Memory B cell (primary cell): ENCODE measurements at regions not wholly inside any gene's neighbourhood (a gene's known extent, or its start where the extent isn't known, plus 50 kb on each side); places are given as distances from the start of the nearest gene placed in this dataset.

Experiments used
- ATAC-seq: fragments of 150-1000 bp; cut with Tn5 transposase; 2 replicates; pipeline ENCODE4 v1.10.0; 2021; ENCODE audit warnings: low read depth, mild to moderate bottlenecking, moderate library complexity
- DNase-seq, 2 donors: peaks; one replicate each; pipeline ENCODE4 v3.0.0; 2022; ENCODE audit warnings: low spot score in 2 of 2
- H3K27ac Mint-ChIP-seq: one replicate; pipeline ENCODE4 v1.8.0; 2022; ENCODE audit warnings: mild to moderate bottlenecking, moderate library complexity, mixed read lengths
- H3K27me3 Mint-ChIP-seq: one replicate; pipeline ENCODE4 v1.8.0; 2022; ENCODE audit warnings: mixed read lengths
- H3K36me3 Mint-ChIP-seq: one replicate; pipeline ENCODE4 v1.8.0; 2022; ENCODE audit warnings: mild to moderate bottlenecking, mixed read lengths
- H3K4me1 Mint-ChIP-seq: one replicate; pipeline ENCODE4 v1.8.0; 2022; ENCODE audit warnings: mixed read lengths
- H3K4me3 Mint-ChIP-seq: one replicate; pipeline ENCODE4 v1.8.0; 2022; ENCODE audit warnings: mild to moderate bottlenecking, moderate library complexity, mixed read lengths
- H3K9me3 Mint-ChIP-seq: one replicate; pipeline ENCODE4 v1.8.0; 2022; ENCODE audit warnings: mixed read lengths

GRCh38 chr13:108006619-108007018 lies 208.7 kb downstream of the LIG4 start:
- no peak overlapping the region for H3K27ac Mint-ChIP-seq
- no peak for ATAC-seq
- H3K4me3 Mint-ChIP-seq: no peak overlapping the region
- no peak for DNase-seq
- no peaks in the 10 kb centered on the region for H3K4me1 Mint-ChIP-seq
- no peaks in the 10 kb centered on the region for H3K36me3 Mint-ChIP-seq
- H3K9me3 Mint-ChIP-seq: peaks cover 9% of the 10 kb centered on the region
- H3K27me3 Mint-ChIP-seq: no peaks in the 10 kb centered on the region

GRCh38 chr13:108005231-108005630 lies 210.1 kb downstream of the LIG4 start:
- no peak overlapping the region for H3K27ac Mint-ChIP-seq
- DNase-seq (no peak), ATAC-seq (no peak)
- H3K4me1 Mint-ChIP-seq: no peaks in the 10 kb centered on the region
- H3K9me3 Mint-ChIP-seq: peaks cover 9% of the 10 kb centered on the region
- no peak overlapping the region for H3K4me3 Mint-ChIP-seq
- no peaks in the 10 kb centered on the region for H3K27me3 Mint-ChIP-seq
- no peaks in the 10 kb centered on the region for H3K36me3 Mint-ChIP-seq

- ATAC-seq: no peak
- H3K36me3 Mint-ChIP-seq: no peaks in the 10 kb centered on the region
- DNase-seq: no peak
- H3K4me3 Mint-ChIP-seq: no peak overlapping the region
- H3K27me3 Mint-ChIP-seq: no peaks in the 10 kb centered on the region
- H3K4me1 Mint-ChIP-seq: no peaks in the 10 kb centered on the region
- H3K9me3 Mint-ChIP-seq: peaks cover 6% of the 10 kb centered on the region
- no peak overlapping the region for H3K27ac Mint-ChIP-seq
These were observed 211.7 kb downstream of the LIG4 start for GRCh38 chr13:108003626-108004025.

- Mint-ChIP-seq H3K4me3 (no peak overlapping the region), H3K4me1 (no peaks in the 10 kb centered on the region), H3K27ac (no peak overlapping the region), H3K9me3 (peaks cover 7% of the 10 kb centered on the region), H3K27me3 (no peaks in the 10 kb centered on the region), H3K36me3 (no peaks in the 10 kb centered on the region)
- DNase-seq: no peak
- ATAC-seq: no peak
These were observed 214.3 kb downstream of the LIG4 start for GRCh38 chr13:108000998-108001397.

- no peak for DNase-seq
- H3K4me3 Mint-ChIP-seq: no peak overlapping the region
- ATAC-seq: no peak
These were observed 215.6 kb downstream of the LIG4 start for GRCh38 chr13:107999751-108000150.

GRCh38 chr13:107994137-107994536 lies 221.2 kb downstream of the LIG4 start:
- ATAC-seq (no peak), DNase-seq (no peak)
- Mint-ChIP-seq H3K27me3 (no peaks in the 10 kb centered on the region), H3K9me3 (peaks cover 1% of the 10 kb centered on the region), H3K4me1 (no peaks in the 10 kb centered on the region), H3K36me3 (no peaks in the 10 kb centered on the region), H3K4me3 (no peak overlapping the region), H3K27ac (no peak overlapping the region)

More at GRCh38 chr13:107999751-108000150, 215.6 kb downstream of the LIG4 start:
- Mint-ChIP-seq H3K36me3 (no peaks in the 10 kb centered on the region), H3K4me1 (no peaks in the 10 kb centered on the region), H3K9me3 (peaks cover 7% of the 10 kb centered on the region), H3K27me3 (no peaks in the 10 kb centered on the region), H3K27ac (no peak overlapping the region)

GRCh38 chr13:107993239-107993949 lies 221.9 kb downstream of the LIG4 start:
- H3K9me3 Mint-ChIP-seq: peaks cover 1% of the 10 kb centered on the region
- no peaks in the 10 kb centered on the region for H3K36me3 Mint-ChIP-seq
- no peaks in the 10 kb centered on the region for H3K4me1 Mint-ChIP-seq
- H3K27me3 Mint-ChIP-seq: no peaks in the 10 kb centered on the region
- no peak overlapping the region for H3K27ac Mint-ChIP-seq
- DNase-seq (no peak), ATAC-seq (no peak)
- H3K4me3 Mint-ChIP-seq: no peak overlapping the region

- no peak overlapping the region for H3K4me3 Mint-ChIP-seq
- DNase-seq (no peak), ATAC-seq (no peak)
- H3K27me3 Mint-ChIP-seq: no peaks in the 10 kb centered on the region
- H3K4me1 Mint-ChIP-seq: no peaks in the 10 kb centered on the region
- H3K36me3 Mint-ChIP-seq: no peaks in the 10 kb centered on the region
- no peaks in the 10 kb centered on the region for H3K9me3 Mint-ChIP-seq
- no peak overlapping the region for H3K27ac Mint-ChIP-seq
These were observed 222.8 kb downstream of the LIG4 start for GRCh38 chr13:107992542-107992941.

- DNase-seq (no peak), ATAC-seq (no peak)
- no peak overlapping the region for H3K4me3 Mint-ChIP-seq
- H3K4me1 Mint-ChIP-seq: no peaks in the 10 kb centered on the region
- H3K27me3 Mint-ChIP-seq: no peaks in the 10 kb centered on the region
- no peaks in the 10 kb centered on the region for H3K36me3 Mint-ChIP-seq
- no peaks in the 10 kb centered on the region for H3K9me3 Mint-ChIP-seq
- no peak overlapping the region for H3K27ac Mint-ChIP-seq
These were observed 238.2 kb downstream of the LIG4 start for GRCh38 chr13:107977071-107977574.

- no peak for ATAC-seq
- no peaks in the 10 kb centered on the region for H3K9me3 Mint-ChIP-seq
- no peak for DNase-seq
- H3K4me3 Mint-ChIP-seq: no peak overlapping the region
- no peaks in the 10 kb centered on the region for H3K27me3 Mint-ChIP-seq
- H3K36me3 Mint-ChIP-seq: no peaks in the 10 kb centered on the region
- H3K4me1 Mint-ChIP-seq: no peaks in the 10 kb centered on the region
- H3K27ac Mint-ChIP-seq: no peak overlapping the region
These were observed 238.7 kb downstream of the LIG4 start for GRCh38 chr13:107976628-107977027.

- ATAC-seq: no peak
- no peaks in the 10 kb centered on the region for H3K4me1 Mint-ChIP-seq
These were observed 240.9 kb downstream of the LIG4 start for GRCh38 chr13:107974409-107974808.

GRCh38 chr13:107969546-107969945 lies 245.8 kb downstream of the LIG4 start:
- Mint-ChIP-seq H3K9me3 (peaks cover 3% of the 10 kb centered on the region), H3K4me1 (no peaks in the 10 kb centered on the region), H3K4me3 (no peak overlapping the region), H3K27me3 (no peaks in the 10 kb centered on the region), H3K36me3 (no peaks in the 10 kb centered on the region), H3K27ac (no peak overlapping the region)
- no peak for DNase-seq
- ATAC-seq: no peak

More at GRCh38 chr13:107974409-107974808, 240.9 kb downstream of the LIG4 start:
- no peaks in the 10 kb centered on the region for H3K9me3 Mint-ChIP-seq
- no peak for DNase-seq
- H3K36me3 Mint-ChIP-seq: no peaks in the 10 kb centered on the region
- no peaks in the 10 kb centered on the region for H3K27me3 Mint-ChIP-seq
- H3K4me3 Mint-ChIP-seq: no peak overlapping the region
- H3K27ac Mint-ChIP-seq: no peak overlapping the region

GRCh38 chr13:107968470-107968869 lies 246.9 kb downstream of the LIG4 start:
- ATAC-seq: no peak
- Mint-ChIP-seq H3K27ac (no peak overlapping the region), H3K36me3 (no peaks in the 10 kb centered on the region), H3K9me3 (peaks cover 3% of the 10 kb centered on the region), H3K4me3 (no peak overlapping the region), H3K27me3 (no peaks in the 10 kb centered on the region), H3K4me1 (no peaks in the 10 kb centered on the region)
- DNase-seq: no peak

GRCh38 chr13:107964395-107964794 lies 250.9 kb downstream of the LIG4 start:
- ATAC-seq: no peak
- H3K4me1 Mint-ChIP-seq: no peaks in the 10 kb centered on the region
- H3K27ac Mint-ChIP-seq: no peak overlapping the region
- DNase-seq: no peak
- H3K9me3 Mint-ChIP-seq: peaks cover 3% of the 10 kb centered on the region
- no peak overlapping the region for H3K4me3 Mint-ChIP-seq
- H3K27me3 Mint-ChIP-seq: no peaks in the 10 kb centered on the region
- no peaks in the 10 kb centered on the region for H3K36me3 Mint-ChIP-seq
